DMS114 treated with DMSO at 0.1 percent for 48 hours (cell line): ENCODE measurements at regions not wholly inside any gene's neighbourhood (a gene's known extent, or its start where the extent isn't known, plus 50 kb on each side); places are given as distances from the start of the nearest gene placed in this dataset.
"Not testable (repeated sequence)": the region's sequence is repeated elsewhere in the genome, so short reads cannot be mapped to it uniquely, and the experiment has no call there.

Experiments
- DNase-seq: peaks from one replicate; lab custom pipeline; 2025; ENCODE audit not compliant: unreplicated experiment; lab: John Stamatoyannopoulos, UW

DNA sequence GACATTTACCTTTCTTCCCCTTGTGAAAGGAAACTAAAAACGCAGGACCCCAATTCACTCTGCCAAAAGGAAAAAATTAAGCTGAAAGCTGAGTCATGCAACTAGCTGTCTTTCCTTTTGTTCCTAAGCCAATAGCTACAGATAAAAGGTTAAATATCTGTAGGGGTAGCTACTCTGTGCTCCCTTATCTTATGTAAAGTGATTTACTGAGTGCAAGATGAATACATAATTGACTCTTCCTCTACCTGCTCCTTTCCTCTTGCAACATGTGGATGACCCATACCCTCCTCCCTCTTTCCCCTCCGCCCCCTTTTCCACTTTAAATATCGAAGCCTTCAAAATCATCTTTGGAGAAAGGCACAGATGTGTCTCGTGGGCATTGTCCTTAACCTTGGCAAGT lies 68.0 kb upstream of the ZNF157 start:
- DNase-seq: no peak

DNA sequence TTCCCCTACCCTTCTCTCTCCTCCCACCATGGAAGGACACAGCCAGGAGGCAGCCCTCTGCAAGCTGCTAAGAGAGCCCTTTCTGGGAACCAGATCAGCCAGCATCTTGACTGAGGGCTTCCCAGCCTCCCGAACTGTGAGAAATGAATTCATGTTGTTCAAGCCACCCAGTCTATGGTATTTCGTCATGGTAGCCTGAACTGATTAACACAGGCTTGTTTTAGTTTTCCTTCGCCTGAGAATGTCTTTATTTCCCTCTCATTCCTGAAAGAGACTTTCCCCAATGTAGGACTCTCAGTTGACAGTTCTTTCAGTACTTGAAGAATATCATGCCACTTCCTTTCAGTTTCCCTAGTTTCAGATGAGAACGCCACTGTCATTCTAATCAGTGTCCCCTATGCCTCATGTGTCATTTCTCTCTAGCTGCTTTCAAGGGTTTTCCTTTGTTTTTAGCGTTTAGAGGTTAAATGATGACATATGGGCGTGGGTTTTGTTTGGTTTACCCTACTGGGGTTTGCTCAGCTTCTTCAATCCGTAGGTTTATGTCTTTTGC lies 63.8 kb upstream of the ZNF157 start:
- not testable (repeated sequence) for DNase-seq

DNA sequence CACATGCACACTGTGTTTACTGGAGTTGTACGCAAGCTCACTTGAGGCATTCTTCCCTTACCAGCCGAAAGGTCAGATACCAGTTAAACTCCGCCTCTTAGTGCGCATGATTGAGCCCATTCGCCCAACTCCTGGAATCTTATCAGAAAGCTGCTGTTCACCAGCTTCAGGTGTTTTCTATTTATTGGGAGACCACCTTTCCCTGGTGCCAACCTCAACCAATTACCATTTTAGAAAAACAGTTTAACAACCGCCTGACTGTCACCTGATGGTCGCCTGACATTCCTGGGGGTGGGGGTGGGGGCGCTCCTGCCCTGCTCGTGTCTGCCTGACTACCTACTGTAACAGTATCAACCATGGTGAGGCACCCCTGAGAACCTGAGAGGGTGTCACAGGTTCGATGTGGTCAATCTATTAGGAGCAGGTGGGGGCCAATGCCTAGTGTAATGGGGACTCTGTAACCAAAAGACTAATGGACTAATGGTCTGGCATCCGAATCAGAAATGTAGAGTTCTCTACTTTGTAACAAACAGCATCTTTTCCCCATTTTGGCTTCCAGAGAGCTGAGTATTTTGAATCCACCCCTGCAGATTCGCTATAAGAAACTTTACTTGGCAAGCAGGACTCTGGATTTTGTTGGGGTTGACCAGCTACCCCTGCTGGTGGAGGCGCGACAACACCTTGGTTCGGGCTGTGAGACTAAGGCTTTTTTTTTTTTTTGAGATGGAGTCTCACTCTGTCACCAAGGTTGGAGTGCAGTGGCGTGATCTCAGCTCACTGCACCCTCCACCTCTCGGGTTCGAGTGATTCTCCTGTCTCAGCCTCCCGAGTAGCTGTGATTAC lies 58.2 kb upstream of the ZNF157 start:
- DNase-seq: peak; percentile 13

DNA sequence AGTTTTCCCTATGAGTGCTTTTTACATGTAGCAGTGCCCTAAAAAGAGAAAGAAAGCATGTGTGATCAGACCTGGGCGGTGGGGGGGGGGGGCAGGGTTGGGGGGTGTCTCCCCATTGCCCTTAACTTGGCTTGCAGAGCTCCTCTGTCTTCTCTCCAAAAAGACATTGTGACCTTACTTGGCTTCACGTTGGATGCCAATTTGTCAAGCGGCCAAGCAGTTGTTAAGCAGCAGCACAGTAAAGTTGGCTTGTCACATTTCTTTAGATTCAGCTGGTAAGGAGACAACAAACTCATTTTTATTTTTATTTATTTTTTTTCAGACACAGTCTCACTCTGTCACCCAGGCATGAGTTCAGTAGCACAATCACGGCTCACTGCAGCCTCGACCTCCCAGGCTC lies 57.3 kb upstream of the ZNF157 start:
- DNase-seq: no peak

DNA sequence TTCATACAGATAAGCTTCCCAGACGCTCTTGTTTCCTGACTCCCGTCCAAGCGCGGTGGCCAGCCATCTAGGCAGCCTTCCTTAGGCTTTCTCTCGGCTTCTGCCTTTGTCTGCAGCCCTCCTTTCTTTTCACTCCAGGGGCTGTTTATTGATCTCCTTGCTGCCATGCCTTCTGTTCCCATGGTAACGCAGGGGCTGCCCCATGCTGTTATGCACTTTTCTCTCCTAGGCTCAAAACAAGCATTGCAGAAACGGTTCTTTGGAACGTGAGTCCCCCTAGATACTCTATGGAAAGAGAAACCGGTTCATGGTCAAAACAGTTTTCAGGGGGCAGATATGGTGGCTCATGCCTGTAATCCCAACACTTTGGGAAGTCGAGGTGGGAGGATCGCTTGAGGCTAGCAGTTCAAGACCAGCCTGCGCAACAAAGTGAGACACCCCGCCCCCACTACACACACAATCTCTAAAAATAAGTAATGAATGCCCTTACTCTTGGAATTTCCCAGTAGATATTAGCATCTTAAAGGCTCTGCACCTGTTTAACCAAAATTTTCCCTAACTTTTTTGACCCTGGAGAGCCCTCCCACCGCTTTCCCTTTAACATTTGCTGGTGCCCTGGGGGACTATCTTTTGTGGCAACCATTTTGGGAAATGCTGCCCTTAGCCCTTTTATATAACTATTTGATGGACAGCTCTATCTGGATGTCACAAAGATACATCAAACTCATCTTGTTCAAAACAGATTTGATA lies 53.9 kb upstream of the ZNF157 start:
- DNase-seq: no peak
